Thoracic aorta (tissue), 2 donors: ENCODE measurements at regions not wholly inside any gene's neighbourhood (a gene's known extent, or its start where the extent isn't known, plus 50 kb on each side); places are given as distances from the start of the nearest gene placed in this dataset.

ENCODE experiments used
- ATAC-seq: fragments of 150-250 bp; one replicate; pipeline ENCODE4 v1.8.0; 2017; ENCODE audit warnings: low read depth; ENCODE audit not compliant: insufficient number of reproducible peaks, low FRiP score
- DNase-seq: peaks from one replicate; pipeline ENCODE4 v3.0.0-alpha.2; 2020; ENCODE audit warnings: low spot score
- H3K27ac ChIP-seq, 2 donors: fragments of 200-600 bp; sonication (generic); 1 replicate in 1 of 2; 2 replicates in 1 of 2; pipeline ENCODE4 v1.5.1; 2016; ENCODE audit warnings: mild to moderate bottlenecking in 2 of 2, moderate library complexity in 2 of 2
- H3K27me3 ChIP-seq: fragments of 200-600 bp; sonication (generic); replicated peaks from 2 replicates; pipeline ENCODE4 v1.6.0; 2016; ENCODE audit warnings: mild to moderate bottlenecking; ENCODE audit not compliant: insufficient read depth
- H3K36me3 ChIP-seq: fragments of 200-600 bp; sonication (generic); one replicate; pipeline ENCODE4 v1.5.1; 2016
- H3K4me1 ChIP-seq, 2 donors: fragments of 200-600 bp; sonication (generic); 1 replicate in 1 of 2; 2 replicates in 1 of 2; pipeline versions ENCODE4 v1.5.1 to v1.6.0; 2016; ENCODE audit warnings: low read depth in 2 of 2, mild to moderate bottlenecking in 1 of 2; ENCODE audit not compliant: control insufficient read depth in 1 of 2
- H3K4me3 ChIP-seq: fragments of 200-600 bp; sonication (generic); 2 replicates; pipeline ENCODE4 v1.5.1; 2016; ENCODE audit warnings: mild to moderate bottlenecking
- H3K9me3 ChIP-seq: fragments of 200-600 bp; sonication (generic); 2 replicates; pipeline ENCODE4 v1.5.1; 2016
- TF ChIP-seq, protein P1 (sequence below): fragments of 200-600 bp; sonication (generic); IDR thresholded peaks from one replicate; pipeline ENCODE4 v1.5.1; 2019; ENCODE audit warnings: antibody characterized with exemption

DNA sequence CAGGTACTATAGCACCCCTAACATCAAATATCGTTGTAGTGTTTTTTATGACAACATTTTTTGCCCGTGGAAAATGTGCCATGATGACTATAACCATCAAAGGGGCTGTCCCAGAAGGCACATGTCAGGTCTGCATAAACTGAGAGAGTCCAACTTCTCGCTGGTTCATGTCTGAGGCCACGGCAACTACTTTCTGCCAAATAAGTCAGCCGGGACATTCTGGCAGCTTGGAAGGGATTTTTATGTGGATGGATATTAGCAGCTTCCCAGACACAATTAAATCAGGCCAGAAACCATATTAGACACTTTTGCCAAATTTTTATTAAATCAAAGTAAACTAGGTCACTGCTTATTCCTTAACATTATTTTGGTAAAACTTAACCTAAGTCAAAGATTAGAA, 477.4 kb upstream of the FZD8 start:
- no peaks in the 10 kb centered on the region for H3K27me3 ChIP-seq
- no peak for DNase-seq
- no peak overlapping the region for H3K4me3 ChIP-seq
- H3K27ac ChIP-seq: no peak overlapping the region
- TF ChIP-seq, protein P1, sequence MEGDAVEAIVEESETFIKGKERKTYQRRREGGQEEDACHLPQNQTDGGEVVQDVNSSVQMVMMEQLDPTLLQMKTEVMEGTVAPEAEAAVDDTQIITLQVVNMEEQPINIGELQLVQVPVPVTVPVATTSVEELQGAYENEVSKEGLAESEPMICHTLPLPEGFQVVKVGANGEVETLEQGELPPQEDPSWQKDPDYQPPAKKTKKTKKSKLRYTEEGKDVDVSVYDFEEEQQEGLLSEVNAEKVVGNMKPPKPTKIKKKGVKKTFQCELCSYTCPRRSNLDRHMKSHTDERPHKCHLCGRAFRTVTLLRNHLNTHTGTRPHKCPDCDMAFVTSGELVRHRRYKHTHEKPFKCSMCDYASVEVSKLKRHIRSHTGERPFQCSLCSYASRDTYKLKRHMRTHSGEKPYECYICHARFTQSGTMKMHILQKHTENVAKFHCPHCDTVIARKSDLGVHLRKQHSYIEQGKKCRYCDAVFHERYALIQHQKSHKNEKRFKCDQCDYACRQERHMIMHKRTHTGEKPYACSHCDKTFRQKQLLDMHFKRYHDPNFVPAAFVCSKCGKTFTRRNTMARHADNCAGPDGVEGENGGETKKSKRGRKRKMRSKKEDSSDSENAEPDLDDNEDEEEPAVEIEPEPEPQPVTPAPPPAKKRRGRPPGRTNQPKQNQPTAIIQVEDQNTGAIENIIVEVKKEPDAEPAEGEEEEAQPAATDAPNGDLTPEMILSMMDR: no peak
- H3K9me3 ChIP-seq: no peaks in the 10 kb centered on the region
- H3K4me1 ChIP-seq: peaks cover 23 to 64% of the 10 kb centered on the region in 2 donors
- no peaks in the 10 kb centered on the region for H3K36me3 ChIP-seq
- no peak for ATAC-seq

DNA sequence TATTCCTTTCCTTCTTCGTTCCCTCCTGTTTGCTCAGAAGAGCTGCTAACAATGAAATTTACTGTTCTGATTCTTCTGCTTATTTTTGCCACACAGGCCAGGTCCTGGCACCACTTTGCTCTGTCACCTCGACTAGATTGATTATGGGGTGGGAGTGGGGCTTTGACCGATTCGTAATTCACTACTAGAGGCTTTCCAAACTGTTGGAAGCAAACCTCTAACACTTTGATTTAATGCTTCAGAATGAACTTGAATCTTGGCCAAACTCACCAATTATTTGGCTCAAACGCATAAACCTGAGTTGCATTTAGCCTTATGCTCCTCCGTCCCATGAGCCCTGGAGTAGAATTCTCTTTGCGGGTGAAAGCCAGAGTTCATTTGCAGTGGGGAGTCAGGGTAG, 476.2 kb upstream of the FZD8 start:
- H3K27me3 ChIP-seq: no peaks in the 10 kb centered on the region
- no peak overlapping the region for H3K27ac ChIP-seq
- TF ChIP-seq, protein P1: no peak
- peaks cover 23 to 68% of the 10 kb centered on the region in 2 donors for H3K4me1 ChIP-seq
- no peak overlapping the region for H3K4me3 ChIP-seq
- H3K9me3 ChIP-seq: no peaks in the 10 kb centered on the region
- H3K36me3 ChIP-seq: no peaks in the 10 kb centered on the region
- ATAC-seq: no peak
- DNase-seq: no peak

DNA sequence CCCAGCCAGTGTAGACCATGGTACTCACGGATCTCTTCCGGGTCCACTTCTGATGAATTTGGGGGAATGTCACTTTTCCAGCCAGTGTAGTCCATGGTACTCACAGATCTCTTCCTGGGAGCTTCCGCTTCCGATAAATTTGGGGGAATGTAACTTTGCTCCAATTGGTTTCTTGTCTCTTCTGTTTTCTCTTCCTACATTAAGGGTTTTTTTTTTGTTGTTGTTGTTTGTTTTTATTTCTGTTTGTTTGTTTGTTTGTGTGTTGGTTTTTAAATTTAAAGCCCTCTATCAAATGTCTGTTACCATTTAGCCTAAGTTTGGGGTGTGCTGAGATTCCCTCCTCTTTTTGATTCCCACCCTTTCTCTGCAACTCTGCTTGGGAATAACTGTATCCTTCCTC, 475.8 kb upstream of the FZD8 start:
- Histone ChIP-seq H3K36me3 (no peaks in the 10 kb centered on the region), H3K9me3 (no peaks in the 10 kb centered on the region), H3K4me1 (peaks cover 23 to 68% of the 10 kb centered on the region in 2 donors), H3K27me3 (no peaks in the 10 kb centered on the region), H3K4me3 (no peak overlapping the region), H3K27ac (no peak overlapping the region)
- ATAC-seq (no peak), DNase-seq (no peak)
- TF ChIP-seq, protein P1: no peak

DNA sequence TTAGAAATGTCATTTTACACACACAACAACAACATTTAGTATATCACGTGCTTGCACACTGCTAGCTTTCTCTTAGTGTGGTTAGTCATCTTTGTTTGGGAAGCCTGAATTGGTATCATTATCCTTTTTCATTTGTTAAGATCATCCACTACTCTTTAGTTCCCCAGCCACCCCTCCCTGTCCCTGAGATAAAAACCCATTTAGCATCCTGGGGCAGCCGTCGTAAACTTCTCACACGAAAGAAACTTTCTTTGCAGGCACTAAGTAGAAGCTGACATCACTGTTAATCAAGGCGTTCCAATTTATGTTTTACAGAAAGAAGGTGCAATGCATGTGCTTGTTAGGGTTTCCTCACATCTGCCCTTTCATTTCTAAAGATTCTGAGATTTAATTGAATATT, 475.1 kb upstream of the FZD8 start:
- no peak overlapping the region for H3K4me3 ChIP-seq
- H3K27me3 ChIP-seq: no peaks in the 10 kb centered on the region
- no peak for ATAC-seq
- no peak overlapping the region for H3K27ac ChIP-seq
- TF ChIP-seq, protein P1: no peak
- peaks cover 23 to 68% of the 10 kb centered on the region in 2 donors for H3K4me1 ChIP-seq
- H3K9me3 ChIP-seq: no peaks in the 10 kb centered on the region
- no peak for DNase-seq
- no peaks in the 10 kb centered on the region for H3K36me3 ChIP-seq

DNA sequence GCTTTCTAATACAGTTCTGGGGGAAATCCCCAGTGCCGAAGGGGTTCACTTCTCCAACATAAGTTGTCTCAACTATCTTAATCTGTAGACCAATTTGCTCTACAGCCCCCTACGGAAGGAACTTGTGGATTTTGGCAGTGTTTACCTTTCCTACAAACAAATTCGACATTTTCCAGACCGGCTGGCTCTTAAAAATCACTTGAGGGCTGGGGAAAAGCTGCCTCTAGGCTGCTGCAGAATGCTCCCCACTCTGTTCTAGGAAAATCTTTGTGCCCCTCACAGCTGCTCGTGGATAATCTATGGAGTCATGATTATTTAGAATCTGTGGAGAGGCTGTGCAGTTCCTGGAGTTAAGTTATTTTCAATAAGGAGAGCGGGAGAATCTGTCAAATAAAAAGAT, 474.6 kb upstream of the FZD8 start:
- peaks cover 23 to 68% of the 10 kb centered on the region in 2 donors for H3K4me1 ChIP-seq
- H3K4me3 ChIP-seq: no peak overlapping the region
- ATAC-seq (no peak), DNase-seq (no peak)
- no peak overlapping the region for H3K27ac ChIP-seq
- no peaks in the 10 kb centered on the region for H3K27me3 ChIP-seq
- no peaks in the 10 kb centered on the region for H3K9me3 ChIP-seq
- TF ChIP-seq, protein P1: no peak
- no peaks in the 10 kb centered on the region for H3K36me3 ChIP-seq
